ENCODE measurements at regions not wholly inside any gene's neighbourhood (a gene's known extent, or its start where the extent isn't known, plus 50 kb on each side); places are given as distances from the start of the nearest gene placed in this dataset.
"Not testable (repeated sequence)": the region's sequence is repeated elsewhere in the genome, so short reads cannot be mapped to it uniquely, and the experiment has no call there.

GRCh38 chr12:58703866-58704265 lies 216.4 kb downstream of the LRIG3 start:
- no peak for TF ChIP-seq CTCF (IDR thresholded peaks at IDR 0.05; ENCODE audit: insufficient read depth, low read length, poor library complexity, severe bottlenecking)
- Histone ChIP-seq H3K36me3 (ENCODE audit: control insufficient read depth, insufficient read depth, low read length) (no peaks in the 10 kb centered on the region), H3K4me3 (ENCODE audit: low read depth, low read length) (no peak overlapping the region), H3K27me3 (ENCODE audit: control insufficient read depth, insufficient read depth, low read length) (no peaks in the 10 kb centered on the region)
- no peak for DNase-seq (ENCODE audit: low read depth)

- not testable (repeated sequence) for H3K36me3 ChIP-seq (ENCODE audit: control insufficient read depth, insufficient read depth, low read length); DNase-seq (ENCODE audit: low read depth); H3K4me3 ChIP-seq (ENCODE audit: low read depth, low read length); H3K27me3 ChIP-seq (ENCODE audit: control insufficient read depth, insufficient read depth, low read length)
Observed at GRCh38 chr12:58704770-58705169, 215.5 kb downstream of the LRIG3 start.

- DNase-seq (ENCODE audit: low read depth): no peak
- Histone ChIP-seq H3K36me3 (ENCODE audit: control insufficient read depth, insufficient read depth, low read length) (no peaks in the 10 kb centered on the region), H3K4me3 (ENCODE audit: low read depth, low read length) (no peak overlapping the region), H3K27me3 (ENCODE audit: control insufficient read depth, insufficient read depth, low read length) (no peaks in the 10 kb centered on the region)
- no peak for TF ChIP-seq CTCF (IDR thresholded peaks at IDR 0.05; ENCODE audit: insufficient read depth, low read length, poor library complexity, severe bottlenecking)
Observed at GRCh38 chr12:58710901-58711300, 209.4 kb downstream of the LRIG3 start.

- TF ChIP-seq CTCF (IDR thresholded peaks at IDR 0.05; ENCODE audit: insufficient read depth, low read length, poor library complexity, severe bottlenecking): no peak
- H3K27me3 ChIP-seq (ENCODE audit: control insufficient read depth, insufficient read depth, low read length): no peaks in the 10 kb centered on the region
- H3K36me3 ChIP-seq (ENCODE audit: control insufficient read depth, insufficient read depth, low read length): no peaks in the 10 kb centered on the region
- no peak overlapping the region for H3K4me3 ChIP-seq (ENCODE audit: low read depth, low read length)
- DNase-seq (ENCODE audit: low read depth): no peak
Observed at GRCh38 chr12:58711974-58712373, 208.3 kb downstream of the LRIG3 start.

GRCh38 chr12:58712976-58713375 lies 207.3 kb downstream of the LRIG3 start:
- TF ChIP-seq CTCF (IDR thresholded peaks at IDR 0.05; ENCODE audit: insufficient read depth, low read length, poor library complexity, severe bottlenecking): no peak
- H3K36me3 ChIP-seq (ENCODE audit: control insufficient read depth, insufficient read depth, low read length): no peaks in the 10 kb centered on the region
- no peaks in the 10 kb centered on the region for H3K27me3 ChIP-seq (ENCODE audit: control insufficient read depth, insufficient read depth, low read length)
- no peak for DNase-seq (ENCODE audit: low read depth)
- H3K4me3 ChIP-seq (ENCODE audit: low read depth, low read length): no peak overlapping the region

GRCh38 chr12:58719161-58719560 lies 201.1 kb downstream of the LRIG3 start:
- H3K27me3 ChIP-seq (ENCODE audit: control insufficient read depth, insufficient read depth, low read length): no peaks in the 10 kb centered on the region
- no peak for TF ChIP-seq CTCF (IDR thresholded peaks at IDR 0.05; ENCODE audit: insufficient read depth, low read length, poor library complexity, severe bottlenecking)
- DNase-seq (ENCODE audit: low read depth): no peak
- no peak overlapping the region for H3K4me3 ChIP-seq (ENCODE audit: low read depth, low read length)
- no peaks in the 10 kb centered on the region for H3K36me3 ChIP-seq (ENCODE audit: control insufficient read depth, insufficient read depth, low read length)

Measured in kidney epithelial cell (primary cell).